ENCODE measurements at regions not wholly inside any gene's neighbourhood (a gene's known extent, or its start where the extent isn't known, plus 50 kb on each side); places are given as distances from the start of the nearest gene placed in this dataset.
A peak's percentile ranks its signal among the peaks of the same experiment; 100 is the strongest.

- no peak overlapping the region for H3K27ac ChIP-seq
- H3K4me3 ChIP-seq = no peak overlapping the region
Measured at GRCh38 chr14:88929656-88930436, 105.4 kb downstream of the TTC8 start.

DNA sequence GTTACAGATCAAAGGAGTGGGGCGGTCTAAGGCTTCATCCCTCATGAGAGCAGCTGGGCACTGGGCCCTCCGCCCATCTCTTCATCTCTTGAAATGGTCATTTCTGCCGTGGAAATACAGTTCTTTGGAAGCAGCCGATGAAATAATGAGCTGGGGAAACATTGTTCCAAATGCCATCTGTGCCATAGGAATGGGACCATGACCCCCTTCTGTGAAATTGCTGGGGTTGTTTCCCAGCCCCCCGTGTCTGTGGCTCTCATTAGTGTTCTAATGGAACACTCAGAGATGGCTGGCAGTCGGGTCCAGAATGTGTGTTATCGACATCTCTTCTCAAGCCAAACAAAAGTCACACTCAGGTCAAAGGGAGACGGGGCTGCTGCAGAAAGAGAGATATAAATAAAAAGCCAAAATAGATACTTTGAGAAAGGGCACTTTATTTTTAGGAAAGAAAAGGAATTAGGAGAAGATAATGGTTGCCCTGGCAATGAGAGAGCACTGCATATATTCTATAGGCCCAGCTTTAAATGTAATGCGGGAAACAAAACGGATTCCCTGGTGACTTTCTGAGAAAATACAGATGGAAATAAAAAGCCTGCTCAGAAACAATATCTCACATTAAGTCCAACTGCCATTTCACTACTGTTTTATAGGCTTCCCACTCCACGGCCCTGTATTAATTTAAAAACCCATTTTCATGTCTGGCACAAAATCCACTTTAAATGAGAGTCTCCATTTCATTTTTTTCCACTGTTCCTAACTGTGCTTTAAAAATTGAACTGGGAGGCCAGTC is 107.1 kb downstream of the TTC8 start:
- Histone ChIP-seq H3K27ac (no peak overlapping the region), H3K4me3 (no peak overlapping the region)

DNA sequence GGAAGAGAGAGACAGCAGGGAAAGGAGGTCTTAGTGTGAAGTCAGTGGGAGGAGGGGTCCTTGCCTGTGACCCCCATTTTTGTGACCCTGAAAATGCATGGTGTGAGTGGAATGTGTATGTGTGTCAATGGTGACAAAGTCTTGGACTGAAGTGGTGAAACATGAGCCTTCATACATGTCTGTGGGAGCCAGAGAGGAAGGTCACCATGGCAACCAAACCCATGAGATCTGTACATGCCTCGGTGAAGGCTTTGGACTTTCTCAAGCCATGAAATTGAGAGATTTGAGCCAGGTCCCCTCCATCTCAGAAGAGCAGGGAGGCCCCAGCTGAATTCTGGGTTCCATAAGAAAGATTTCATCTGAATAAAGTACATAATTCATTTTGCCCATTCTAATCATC is 108.7 kb downstream of the TTC8 start:
- H3K4me3 ChIP-seq = no peak overlapping the region
- H3K27ac ChIP-seq = no peak overlapping the region

DNA sequence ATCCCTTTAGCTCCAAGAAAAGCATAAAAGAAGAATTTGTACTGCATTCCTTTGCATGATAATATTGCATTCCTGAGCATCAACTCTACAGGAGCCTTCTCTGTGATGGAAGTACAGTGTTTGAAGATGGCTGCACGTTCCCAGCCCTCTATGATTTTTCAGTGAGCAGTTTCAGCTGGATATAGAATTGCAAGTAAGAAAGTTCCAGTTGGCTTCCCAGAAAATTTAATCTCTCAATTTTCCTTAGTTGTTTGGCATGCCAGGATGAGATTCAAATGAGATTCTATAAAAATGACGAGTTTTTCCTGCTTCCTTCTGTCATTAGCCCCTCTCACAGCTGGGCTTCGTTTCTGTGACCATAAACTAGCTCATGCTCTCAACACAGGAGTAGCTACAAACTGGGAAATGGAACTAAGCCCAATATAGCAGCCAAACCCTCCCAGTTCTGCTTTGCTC is 109.9 kb downstream of the TTC8 start:
- Histone ChIP-seq H3K27ac (no peak overlapping the region), H3K4me3 (no peak overlapping the region)

- H3K27ac ChIP-seq = no peak overlapping the region
- H3K4me3 ChIP-seq = no peak overlapping the region
Measured at GRCh38 chr14:88935083-88935482, 110.6 kb downstream of the TTC8 start.

DNA sequence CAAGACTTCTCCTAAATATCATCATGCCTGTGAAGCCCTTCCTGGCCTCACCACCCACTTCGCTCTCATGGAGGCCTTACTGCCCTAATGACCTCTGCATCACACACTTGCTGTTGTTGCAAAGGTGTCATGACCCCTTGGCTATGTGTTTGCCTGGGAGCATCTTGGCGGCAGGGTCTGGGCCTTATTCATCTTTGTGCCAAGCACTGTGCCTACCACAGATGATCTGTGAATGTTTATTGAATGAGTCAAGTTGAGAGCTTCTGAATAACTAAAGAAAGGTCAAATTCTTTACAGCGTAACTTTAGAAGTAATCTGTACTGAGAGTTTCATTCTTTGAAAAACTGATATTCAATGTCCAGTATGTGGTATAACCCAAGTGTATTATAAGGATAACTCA is 113.3 kb downstream of the TTC8 start:
- Histone ChIP-seq H3K4me3 (no peak overlapping the region), H3K27ac (no peak overlapping the region)

DNA sequence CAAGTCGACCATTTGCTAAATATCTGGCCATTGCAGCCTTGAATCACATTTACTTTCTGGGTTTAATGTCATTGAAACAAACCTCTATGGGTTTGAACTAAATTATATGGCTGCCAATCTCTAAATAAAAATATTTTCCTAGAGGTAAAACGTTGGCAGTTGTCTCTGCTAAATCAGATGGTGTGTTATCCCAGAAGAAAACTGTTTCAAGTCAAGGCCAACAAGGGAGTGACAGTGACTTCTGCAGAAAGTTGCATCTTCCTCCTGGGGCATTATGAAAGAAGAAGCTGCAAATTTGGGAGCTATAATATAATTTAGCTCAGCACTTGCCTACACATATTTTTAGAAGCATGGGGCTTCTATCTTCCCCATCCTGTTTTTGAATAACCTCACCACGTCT is 116.2 kb downstream of the TTC8 start:
- H3K4me3 ChIP-seq = no peak overlapping the region
- no peak overlapping the region for H3K27ac ChIP-seq

DNA sequence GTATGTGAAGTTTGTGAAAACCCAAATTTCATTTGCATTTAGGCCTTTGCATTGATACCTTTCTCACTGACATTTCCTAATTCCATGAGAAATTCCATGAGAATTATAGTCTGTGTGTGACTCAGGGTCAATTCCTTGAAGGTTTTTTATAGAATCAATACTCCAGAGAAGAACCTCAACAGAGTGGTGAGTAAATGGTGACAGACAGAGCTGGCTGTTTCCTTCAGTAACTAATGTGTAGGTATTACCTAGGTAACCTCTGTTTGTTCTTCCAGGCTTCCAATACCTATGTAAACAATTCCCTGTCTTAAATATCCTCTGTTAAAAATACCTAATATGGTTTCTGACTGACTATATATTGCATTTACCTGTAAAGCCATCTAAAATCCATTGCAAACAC is 117.0 kb downstream of the TTC8 start:
- no peak overlapping the region for H3K4me3 ChIP-seq
- H3K27ac ChIP-seq = no peak overlapping the region

DNA sequence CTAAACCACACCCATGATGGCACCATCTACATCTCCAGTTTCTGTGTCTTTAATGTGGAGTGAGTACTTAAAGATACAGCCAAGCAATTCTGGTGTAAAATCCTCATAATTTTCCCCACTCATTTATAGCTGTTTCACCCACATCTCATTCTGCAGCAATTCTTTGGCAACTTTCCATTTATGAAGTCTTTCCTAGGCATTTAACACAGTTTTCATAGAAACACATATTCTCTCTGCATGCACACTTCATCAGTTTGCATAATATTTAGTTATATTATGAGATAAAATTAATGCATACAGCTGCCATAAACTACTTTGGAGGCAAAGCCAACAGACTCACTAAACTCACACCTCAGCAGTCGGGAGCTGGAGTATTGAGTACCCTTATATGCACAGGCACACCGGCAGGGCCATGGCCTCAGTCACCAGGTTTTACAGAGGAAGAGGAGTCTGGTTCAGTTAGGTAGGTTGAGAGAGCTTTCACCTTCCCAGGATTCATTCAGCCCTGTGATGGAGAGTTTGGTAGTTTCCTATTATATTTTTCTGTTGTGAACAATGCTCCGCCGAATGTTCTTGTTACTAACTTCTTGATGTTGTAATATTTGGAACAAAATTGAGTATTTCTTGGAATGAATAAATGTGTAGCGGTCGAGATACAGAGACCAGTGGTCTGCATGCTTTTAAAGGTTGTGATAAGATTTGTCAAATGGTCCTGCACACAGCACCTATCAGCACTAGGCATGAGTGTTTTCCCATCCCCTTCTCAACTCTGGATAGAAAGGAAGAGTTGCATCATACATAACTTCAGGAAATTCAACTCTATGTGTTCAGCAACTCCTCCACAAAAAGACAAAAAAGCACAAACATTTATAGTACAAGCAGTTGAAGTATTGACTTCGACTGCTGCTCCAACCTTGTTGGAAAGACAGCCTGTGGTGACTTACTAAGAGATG is 123.5 kb downstream of the TTC8 start:
- Histone ChIP-seq H3K4me3 (no peak overlapping the region), H3K27ac (no peak overlapping the region)

GRCh38 chr14:88950069-88950468 is 125.6 kb downstream of the TTC8 start:
- H3K4me3 ChIP-seq = no peak overlapping the region
- H3K27ac ChIP-seq = no peak overlapping the region

DNA sequence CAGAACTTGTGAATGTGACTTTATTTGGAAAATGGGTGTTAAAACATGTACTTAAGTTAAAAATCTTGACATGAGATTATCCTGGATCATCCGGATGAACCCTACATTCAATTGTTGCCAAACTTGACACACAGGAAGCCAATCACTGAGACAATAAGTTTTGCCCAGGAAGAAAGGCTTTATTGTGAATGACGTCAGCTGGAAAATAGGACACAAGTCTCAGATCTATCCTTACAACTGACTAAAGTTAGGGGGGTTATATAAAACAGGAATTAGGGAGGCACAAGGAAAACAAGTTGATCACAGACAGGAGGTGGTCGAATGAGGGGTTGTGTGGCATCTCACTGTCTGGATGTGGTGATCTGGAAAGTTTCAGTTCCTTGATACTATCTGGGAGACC is 126.9 kb downstream of the TTC8 start:
- Histone ChIP-seq H3K27ac (no peak overlapping the region), H3K4me3 (no peak overlapping the region)

- no peak overlapping the region for H3K4me3 ChIP-seq
- H3K27ac ChIP-seq = no peak overlapping the region
Measured at GRCh38 chr14:88952901-88953300, 128.4 kb downstream of the TTC8 start.

- Histone ChIP-seq H3K4me3 (no peak overlapping the region), H3K27ac (peak overlapping the region in 1 of 21 experiments; percentile 43)
Measured at GRCh38 chr14:88955455-88955854, 131.0 kb downstream of the TTC8 start.

DNA sequence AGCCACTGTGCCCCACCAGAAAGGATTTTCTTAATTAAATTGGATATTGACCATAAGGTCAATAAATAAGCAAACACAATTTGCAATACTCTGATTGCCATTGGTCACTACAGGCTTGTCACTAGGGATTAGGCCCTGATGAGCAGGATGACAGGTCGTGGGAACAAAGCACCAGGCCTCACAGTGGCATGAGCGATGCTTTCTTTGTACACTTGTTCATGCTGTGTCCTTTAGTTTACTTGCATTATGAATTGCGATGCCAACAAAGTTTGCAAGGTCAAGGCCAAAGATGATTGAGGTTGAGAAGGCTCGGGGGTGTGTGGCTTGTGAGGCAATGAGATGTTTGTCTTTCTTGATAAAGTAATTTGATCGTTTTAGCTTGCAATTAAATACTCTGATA is 136.0 kb downstream of the TTC8 start:
- Histone ChIP-seq H3K4me3 (no peak overlapping the region), H3K27ac (no peak overlapping the region)

GRCh38 chr14:88961214-88961613 is 136.8 kb downstream of the TTC8 start:
- no peak overlapping the region for H3K4me3 ChIP-seq
- H3K27ac ChIP-seq = no peak overlapping the region

DNA sequence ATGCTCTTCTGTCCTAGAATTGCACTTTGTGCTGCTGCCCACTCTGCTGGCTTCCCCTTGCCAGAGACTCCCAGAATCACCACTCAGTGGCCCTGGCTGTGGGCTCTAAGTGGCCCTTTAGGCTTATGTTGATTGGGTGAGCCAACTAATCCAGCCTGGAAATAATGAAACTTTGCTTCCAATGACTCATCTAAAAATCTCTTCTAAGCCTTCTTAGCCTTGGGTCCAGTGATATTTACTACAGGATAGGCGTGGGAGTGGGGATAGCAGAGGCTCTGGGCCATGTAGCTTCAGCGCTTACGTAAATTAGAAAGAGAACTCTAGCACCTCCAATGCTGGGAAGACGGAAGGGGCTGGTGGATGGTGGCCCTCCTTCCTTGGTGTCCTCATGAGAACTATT is 137.9 kb downstream of the TTC8 start:
- no peak overlapping the region for H3K4me3 ChIP-seq
- H3K27ac ChIP-seq = no peak overlapping the region

GRCh38 chr14:88967299-88967698 is 142.8 kb downstream of the TTC8 start:
- Histone ChIP-seq H3K4me3 (no peak overlapping the region), H3K27ac (no peak overlapping the region)

GRCh38 chr14:88975043-88975830 is 150.8 kb downstream of the TTC8 start:
- Histone ChIP-seq H3K27ac (no peak overlapping the region), H3K4me3 (no peak overlapping the region)

DNA sequence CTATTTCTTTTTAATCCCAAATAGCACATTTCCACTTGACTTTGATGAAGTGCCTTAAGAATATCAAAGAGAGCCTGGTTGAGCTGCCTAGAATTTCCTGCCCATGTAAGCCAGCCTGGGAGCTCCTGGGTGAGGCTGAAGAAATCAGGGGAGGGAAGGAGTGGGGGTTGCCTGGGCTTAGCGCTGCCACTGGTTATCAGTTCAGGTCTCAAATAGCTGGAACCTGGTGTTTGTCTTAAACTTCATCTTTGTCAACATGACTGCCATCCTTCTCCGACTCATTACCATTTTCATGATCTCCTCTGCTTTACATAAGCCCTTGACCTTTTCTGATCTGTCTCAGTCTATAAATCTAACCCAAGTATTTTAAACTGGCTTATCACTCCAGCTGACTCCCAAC is 151.5 kb downstream of the TTC8 start:
- Histone ChIP-seq H3K27ac (no peak overlapping the region), H3K4me3 (no peak overlapping the region)
